ENCODE measurements at regions not wholly inside any gene's neighbourhood (a gene's known extent, or its start where the extent isn't known, plus 50 kb on each side); places are given as distances from the start of the nearest gene placed in this dataset.
A peak's percentile ranks its signal among the peaks of the same experiment; 100 is the strongest.

- no peak overlapping the region for H3K4me3 ChIP-seq (ENCODE audit: low read depth, low read length)
- TF ChIP-seq CTCF (IDR thresholded peaks at IDR 0.05; ENCODE audit: insufficient read depth, low read length, poor library complexity, severe bottlenecking) = peak; percentile 57
- DNase-seq (ENCODE audit: low read depth) = no peak
- H3K36me3 ChIP-seq (ENCODE audit: control insufficient read depth, insufficient read depth, low read length) = no peaks in the 10 kb centered on the region
- H3K27me3 ChIP-seq (ENCODE audit: control insufficient read depth, insufficient read depth, low read length) = peaks cover 3% of the 10 kb centered on the region
Measured at GRCh38 chr10:78381107-78381506, 347.4 kb downstream of the RPS24 start.

- no peak for TF ChIP-seq CTCF (IDR thresholded peaks at IDR 0.05; ENCODE audit: insufficient read depth, low read length, poor library complexity, severe bottlenecking)
- H3K27me3 ChIP-seq (ENCODE audit: control insufficient read depth, insufficient read depth, low read length) = peaks cover 3% of the 10 kb centered on the region
- H3K36me3 ChIP-seq (ENCODE audit: control insufficient read depth, insufficient read depth, low read length) = no peaks in the 10 kb centered on the region
- no peak overlapping the region for H3K4me3 ChIP-seq (ENCODE audit: low read depth, low read length)
- no peak for DNase-seq (ENCODE audit: low read depth)
Measured at GRCh38 chr10:78382047-78382446, 348.4 kb downstream of the RPS24 start.

- no peak for DNase-seq (ENCODE audit: low read depth)
Measured at GRCh38 chr10:78382772-78383171, 349.1 kb downstream of the RPS24 start.

GRCh38 chr10:78383378-78384048, 349.9 kb downstream of the RPS24 start:
- no peak overlapping the region for H3K4me3 ChIP-seq (ENCODE audit: low read depth, low read length)
- no peaks in the 10 kb centered on the region for H3K36me3 ChIP-seq (ENCODE audit: control insufficient read depth, insufficient read depth, low read length)
- TF ChIP-seq CTCF (IDR thresholded peaks at IDR 0.05; ENCODE audit: insufficient read depth, low read length, poor library complexity, severe bottlenecking) = no peak
- H3K27me3 ChIP-seq (ENCODE audit: control insufficient read depth, insufficient read depth, low read length) = peaks cover 3% of the 10 kb centered on the region
- no peak for DNase-seq (ENCODE audit: low read depth)

More at GRCh38 chr10:78382772-78383171, 349.1 kb downstream of the RPS24 start:
- peaks cover 3% of the 10 kb centered on the region for H3K27me3 ChIP-seq (ENCODE audit: control insufficient read depth, insufficient read depth, low read length)
- no peak for TF ChIP-seq CTCF (IDR thresholded peaks at IDR 0.05; ENCODE audit: insufficient read depth, low read length, poor library complexity, severe bottlenecking)
- H3K4me3 ChIP-seq (ENCODE audit: low read depth, low read length) = no peak overlapping the region
- H3K36me3 ChIP-seq (ENCODE audit: control insufficient read depth, insufficient read depth, low read length) = no peaks in the 10 kb centered on the region

- H3K36me3 ChIP-seq (ENCODE audit: control insufficient read depth, insufficient read depth, low read length) = no peaks in the 10 kb centered on the region
- no peak for DNase-seq (ENCODE audit: low read depth)
- H3K27me3 ChIP-seq (ENCODE audit: control insufficient read depth, insufficient read depth, low read length) = peaks cover 3% of the 10 kb centered on the region
- no peak overlapping the region for H3K4me3 ChIP-seq (ENCODE audit: low read depth, low read length)
- no peak for TF ChIP-seq CTCF (IDR thresholded peaks at IDR 0.05; ENCODE audit: insufficient read depth, low read length, poor library complexity, severe bottlenecking)
Measured at GRCh38 chr10:78384049-78384431, 350.4 kb downstream of the RPS24 start.

GRCh38 chr10:78385599-78385998, 351.9 kb downstream of the RPS24 start:
- Histone ChIP-seq H3K36me3 (ENCODE audit: control insufficient read depth, insufficient read depth, low read length) (no peaks in the 10 kb centered on the region), H3K27me3 (ENCODE audit: control insufficient read depth, insufficient read depth, low read length) (peaks cover 5% of the 10 kb centered on the region), H3K4me3 (ENCODE audit: low read depth, low read length) (no peak overlapping the region)
- no peak for TF ChIP-seq CTCF (IDR thresholded peaks at IDR 0.05; ENCODE audit: insufficient read depth, low read length, poor library complexity, severe bottlenecking)
- DNase-seq (ENCODE audit: low read depth) = no peak
